Keratinocyte (primary cell): ENCODE measurements at regions not wholly inside any gene's neighbourhood (a gene's known extent, or its start where the extent isn't known, plus 50 kb on each side); places are given as distances from the start of the nearest gene placed in this dataset.

Source experiments
- EZH2 ChIP-seq: IDR thresholded peaks from one replicate; pipeline ENCODE4 v1.6.1; 2012; ENCODE audit warnings: inconsistent platforms, mild to moderate bottlenecking, low read length, moderate library complexity
- TF ChIP-seq, protein P1 (sequence below), 3 experiments: IDR thresholded peaks in 1 of 3; conservative IDR thresholded peaks in 1 of 3; optimal IDR thresholded peaks in 1 of 3; 2 replicates in 2 of 3; 3 replicates in 1 of 3; pipeline versions ENCODE3 to v1.5.1; 2011; ENCODE audit warnings: low read length in 3 of 3, mild to moderate bottlenecking in 3 of 3, moderate library complexity in 2 of 3, control low read depth in 1 of 3, inconsistent platforms in 1 of 3; ENCODE audit not compliant: insufficient read depth in 2 of 3; ENCODE audit errors: extremely low read depth in 1 of 3

DNA sequence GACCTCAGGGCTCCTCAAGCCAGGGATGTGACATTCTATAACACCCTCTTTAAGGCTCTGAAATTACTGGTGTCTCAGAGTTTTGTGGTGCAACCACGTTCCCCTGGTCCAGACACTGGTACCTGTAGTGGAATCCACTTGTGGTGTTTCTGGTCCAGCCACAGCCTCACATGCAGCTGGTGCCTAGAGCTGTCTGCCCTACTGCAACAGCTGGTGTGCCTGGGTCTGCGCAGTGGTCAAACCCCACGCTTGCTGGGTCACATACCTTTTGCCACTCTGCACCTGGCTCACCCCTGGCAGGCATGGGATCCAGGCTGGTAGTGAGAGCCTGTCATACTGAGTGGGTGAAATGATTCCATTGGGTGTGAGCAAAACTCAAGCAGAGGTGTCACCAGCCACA lies 1230.2 kb upstream of the EYS start:
- TF ChIP-seq, protein P1, sequence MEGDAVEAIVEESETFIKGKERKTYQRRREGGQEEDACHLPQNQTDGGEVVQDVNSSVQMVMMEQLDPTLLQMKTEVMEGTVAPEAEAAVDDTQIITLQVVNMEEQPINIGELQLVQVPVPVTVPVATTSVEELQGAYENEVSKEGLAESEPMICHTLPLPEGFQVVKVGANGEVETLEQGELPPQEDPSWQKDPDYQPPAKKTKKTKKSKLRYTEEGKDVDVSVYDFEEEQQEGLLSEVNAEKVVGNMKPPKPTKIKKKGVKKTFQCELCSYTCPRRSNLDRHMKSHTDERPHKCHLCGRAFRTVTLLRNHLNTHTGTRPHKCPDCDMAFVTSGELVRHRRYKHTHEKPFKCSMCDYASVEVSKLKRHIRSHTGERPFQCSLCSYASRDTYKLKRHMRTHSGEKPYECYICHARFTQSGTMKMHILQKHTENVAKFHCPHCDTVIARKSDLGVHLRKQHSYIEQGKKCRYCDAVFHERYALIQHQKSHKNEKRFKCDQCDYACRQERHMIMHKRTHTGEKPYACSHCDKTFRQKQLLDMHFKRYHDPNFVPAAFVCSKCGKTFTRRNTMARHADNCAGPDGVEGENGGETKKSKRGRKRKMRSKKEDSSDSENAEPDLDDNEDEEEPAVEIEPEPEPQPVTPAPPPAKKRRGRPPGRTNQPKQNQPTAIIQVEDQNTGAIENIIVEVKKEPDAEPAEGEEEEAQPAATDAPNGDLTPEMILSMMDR (optimal IDR thresholded peaks at IDR 0.05 in 1 of 3, IDR thresholded peaks at IDR 0.05 in 1 of 3, conservative IDR thresholded peaks at IDR 0.05 in 1 of 3; ENCODE audit: extremely low read depth in 1 of 3, insufficient read depth in 2 of 3, low read length in 3 of 3) = no peak
- no peak for TF ChIP-seq EZH2
